K562 (cell line): ENCODE measurements at regions not wholly inside any gene's neighbourhood (a gene's known extent, or its start where the extent isn't known, plus 50 kb on each side); places are given as distances from the start of the nearest gene placed in this dataset.
"Not testable (repeated sequence)": the region's sequence is repeated elsewhere in the genome, so short reads cannot be mapped to it uniquely, and the experiment has no call there.

Experiments
- AFF4 ChIP-seq: sonication (generic); formaldehyde crosslinking; IDR thresholded peaks from 2 replicates; pipeline ENCODE4 v1.8.0; 2023; ENCODE audit warnings: mild to moderate bottlenecking, missing genetic modification reagents
- ASH1L ChIP-seq: fragments of 450-650 bp; IDR thresholded peaks from 2 replicates; pipeline ENCODE4 v1.6.1; 2018; ENCODE audit warnings: borderline replicate concordance, mild to moderate bottlenecking, low read depth; ENCODE audit not compliant: partially characterized antibody
- EZH2 ChIP-seq: IDR thresholded peaks from 2 replicates; pipeline ENCODE4 v1.6.1; 2012; ENCODE audit warnings: low read depth, mild to moderate bottlenecking, inconsistent platforms, low read length, borderline replicate concordance
- MEIS2 ChIP-seq: fragments of 450-650 bp; IDR thresholded peaks from 2 replicates; pipeline ENCODE4 v1.6.1; 2014; ENCODE audit warnings: mild to moderate bottlenecking; ENCODE audit not compliant: partially characterized antibody
- NR3C1 ChIP-seq: sonication (generic); formaldehyde crosslinking; IDR thresholded peaks from 2 replicates; pipeline ENCODE4 v1.8.1; 2022; ENCODE audit warnings: missing genetic modification reagents
- POLR2A ChIP-seq: fragments of 450-650 bp; conservative IDR thresholded peaks from 2 replicates; pipeline ENCODE4 v1.6.1; 2016
- RFX5 ChIP-seq: IDR thresholded peaks from 2 replicates; pipeline ENCODE4 v1.6.1; 2011; ENCODE audit warnings: low read depth, mild to moderate bottlenecking, improper control_type of control experiment, low read length
- TAF1 ChIP-seq: IDR thresholded peaks from 2 replicates; pipeline ENCODE4 v1.6.1; 2011; ENCODE audit warnings: mild to moderate bottlenecking, low read length, moderate library complexity; ENCODE audit not compliant: insufficient read depth, control insufficient read depth, severe bottlenecking; ENCODE audit errors: extremely low read depth
- ZBTB7A ChIP-seq: IDR thresholded peaks from 2 replicates; pipeline ENCODE4 v1.6.1; 2011; ENCODE audit warnings: low read depth, mild to moderate bottlenecking, low read length, moderate library complexity, borderline replicate concordance; ENCODE audit not compliant: control insufficient read depth
- ZFP30 ChIP-seq: fragments of 250-450 bp; sonication (Bioruptor Pico); IDR thresholded peaks from 2 replicates; pipeline ENCODE4 v1.8.0; 2022; ENCODE audit warnings: moderate library complexity, mild to moderate bottlenecking, inconsistent platforms, borderline replicate concordance
- ZNF274 ChIP-seq: IDR thresholded peaks from 2 replicates; pipeline ENCODE4 v1.6.1; 2011; ENCODE audit warnings: low read depth, mild to moderate bottlenecking, low read length, moderate library complexity, borderline replicate concordance
- TF ChIP-seq, protein P1 (sequence below), 3 experiments: IDR thresholded peaks in 2 of 3; conservative IDR thresholded peaks in 1 of 3; 2 replicates each; pipeline ENCODE4 v1.5.1; 2011 to 2012; ENCODE audit warnings: low read length in 3 of 3, mild to moderate bottlenecking in 3 of 3, control low read depth in 2 of 3, improper control_type of control experiment in 1 of 3, inconsistent platforms in 1 of 3, low read depth in 1 of 3, mixed read lengths in 1 of 3, moderate library complexity in 1 of 3; ENCODE audit not compliant: insufficient read depth in 2 of 3
- TF ChIP-seq, protein P2 (sequence below): fragments of 450-650 bp; IDR thresholded peaks from 2 replicates; pipeline ENCODE4 v1.6.1; 2016; ENCODE audit warnings: low read depth, mild to moderate bottlenecking, moderate library complexity
- TF ChIP-seq, protein P3 (sequence below): sonication (generic); formaldehyde crosslinking; IDR thresholded peaks from 2 replicates; pipeline ENCODE4 v1.8.1; 2023; ENCODE audit warnings: mild to moderate bottlenecking, missing genetic modification reagents, moderate library complexity

GRCh38 chr4:71905594-71905993, 121.7 kb upstream of the GC start:
- not testable (repeated sequence) for TF ChIP-seq RFX5; TAF1; ZBTB7A; EZH2; ZFP30 (CRISPR knock-in tag); ASH1L; AFF4 (CRISPR knock-in tag); NR3C1; POLR2A; MEIS2; ZNF274
- TF ChIP-seq, protein P1, sequence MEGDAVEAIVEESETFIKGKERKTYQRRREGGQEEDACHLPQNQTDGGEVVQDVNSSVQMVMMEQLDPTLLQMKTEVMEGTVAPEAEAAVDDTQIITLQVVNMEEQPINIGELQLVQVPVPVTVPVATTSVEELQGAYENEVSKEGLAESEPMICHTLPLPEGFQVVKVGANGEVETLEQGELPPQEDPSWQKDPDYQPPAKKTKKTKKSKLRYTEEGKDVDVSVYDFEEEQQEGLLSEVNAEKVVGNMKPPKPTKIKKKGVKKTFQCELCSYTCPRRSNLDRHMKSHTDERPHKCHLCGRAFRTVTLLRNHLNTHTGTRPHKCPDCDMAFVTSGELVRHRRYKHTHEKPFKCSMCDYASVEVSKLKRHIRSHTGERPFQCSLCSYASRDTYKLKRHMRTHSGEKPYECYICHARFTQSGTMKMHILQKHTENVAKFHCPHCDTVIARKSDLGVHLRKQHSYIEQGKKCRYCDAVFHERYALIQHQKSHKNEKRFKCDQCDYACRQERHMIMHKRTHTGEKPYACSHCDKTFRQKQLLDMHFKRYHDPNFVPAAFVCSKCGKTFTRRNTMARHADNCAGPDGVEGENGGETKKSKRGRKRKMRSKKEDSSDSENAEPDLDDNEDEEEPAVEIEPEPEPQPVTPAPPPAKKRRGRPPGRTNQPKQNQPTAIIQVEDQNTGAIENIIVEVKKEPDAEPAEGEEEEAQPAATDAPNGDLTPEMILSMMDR (IDR thresholded peaks at IDR 0.05 in 2 of 3, conservative IDR thresholded peaks at IDR 0.05 in 1 of 3; ENCODE audit: insufficient read depth in 2 of 3, low read depth in 1 of 3, low read length in 3 of 3) = not testable (repeated sequence)
- TF ChIP-seq, protein P2, sequence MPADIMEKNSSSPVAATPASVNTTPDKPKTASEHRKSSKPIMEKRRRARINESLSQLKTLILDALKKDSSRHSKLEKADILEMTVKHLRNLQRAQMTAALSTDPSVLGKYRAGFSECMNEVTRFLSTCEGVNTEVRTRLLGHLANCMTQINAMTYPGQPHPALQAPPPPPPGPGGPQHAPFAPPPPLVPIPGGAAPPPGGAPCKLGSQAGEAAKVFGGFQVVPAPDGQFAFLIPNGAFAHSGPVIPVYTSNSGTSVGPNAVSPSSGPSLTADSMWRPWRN = not testable (repeated sequence)
- TF ChIP-seq, protein P3, sequence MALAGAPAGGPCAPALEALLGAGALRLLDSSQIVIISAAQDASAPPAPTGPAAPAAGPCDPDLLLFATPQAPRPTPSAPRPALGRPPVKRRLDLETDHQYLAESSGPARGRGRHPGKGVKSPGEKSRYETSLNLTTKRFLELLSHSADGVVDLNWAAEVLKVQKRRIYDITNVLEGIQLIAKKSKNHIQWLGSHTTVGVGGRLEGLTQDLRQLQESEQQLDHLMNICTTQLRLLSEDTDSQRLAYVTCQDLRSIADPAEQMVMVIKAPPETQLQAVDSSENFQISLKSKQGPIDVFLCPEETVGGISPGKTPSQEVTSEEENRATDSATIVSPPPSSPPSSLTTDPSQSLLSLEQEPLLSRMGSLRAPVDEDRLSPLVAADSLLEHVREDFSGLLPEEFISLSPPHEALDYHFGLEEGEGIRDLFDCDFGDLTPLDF (CRISPR knock-in tag) = not testable (repeated sequence)
